Uterus (tissue), 3 donors: ENCODE measurements at regions not wholly inside any gene's neighbourhood (a gene's known extent, or its start where the extent isn't known, plus 50 kb on each side); places are given as distances from the start of the nearest gene placed in this dataset.

Experiments
- DNase-seq, 2 donors: peaks; one replicate each; pipeline ENCODE4 v3.0.0-alpha.2; 2019 to 2020
- H3K27ac ChIP-seq, 2 donors: fragments of 200-600 bp; sonication (generic); 1 replicate in 1 of 2; 2 replicates in 1 of 2; pipeline ENCODE4 v1.5.1; 2016 to 2018
- H3K27me3 ChIP-seq, 2 donors: fragments of 200-600 bp; sonication (generic); one replicate each; pipeline ENCODE4 v1.5.1; 2018 to 2019; ENCODE audit warnings: control low read depth in 1 of 2
- H3K36me3 ChIP-seq, 2 donors: fragments of 200-600 bp; sonication (generic); one replicate each; pipeline ENCODE4 v1.5.1; 2019; ENCODE audit warnings: control low read depth in 1 of 2
- H3K4me1 ChIP-seq, 2 donors: fragments of 200-600 bp; sonication (generic); one replicate each; pipeline ENCODE4 v1.5.1; 2018 to 2019; ENCODE audit warnings: control low read depth in 1 of 2
- H3K4me3 ChIP-seq, 2 donors: fragments of 200-600 bp; sonication (generic); 1 replicate in 1 of 2; 2 replicates in 1 of 2; pipeline ENCODE4 v1.5.1; 2018 to 2019; ENCODE audit warnings: mild to moderate bottlenecking in 1 of 2
- H3K9me3 ChIP-seq, 2 donors: fragments of 200-600 bp; sonication (generic); one replicate each; pipeline ENCODE4 v1.5.1; 2019; ENCODE audit warnings: control low read depth in 1 of 2
- POLR2A ChIP-seq, 2 donors: fragments of 450-650 bp; IDR thresholded peaks; one replicate each; pipeline ENCODE4 v1.6.1; 2016; ENCODE audit warnings: antibody characterized with exemption in 2 of 2, mild to moderate bottlenecking in 1 of 2, moderate library complexity in 1 of 2
- intact Hi-C: fragments of 100-400 bp; cut with DNase I; formaldehyde crosslinking; loops from one replicate; pipeline ENCODE4 v1.15.1; 2023; ENCODE audit warnings: low total_unique reads
- TF ChIP-seq, protein P1 (sequence below), 4 experiments: fragments of 200-600 bp in 2 of 4; fragments of 450-650 bp in 2 of 4; sonication (generic) in 2 of 4; IDR thresholded peaks; one replicate each; pipeline ENCODE4 v1.5.1; 2016 to 2019; ENCODE audit warnings: antibody characterized with exemption in 4 of 4, mild to moderate bottlenecking in 2 of 4, moderate library complexity in 1 of 4
- donor health status: DM: yes; HTN: yes; CAD: no.

DNA sequence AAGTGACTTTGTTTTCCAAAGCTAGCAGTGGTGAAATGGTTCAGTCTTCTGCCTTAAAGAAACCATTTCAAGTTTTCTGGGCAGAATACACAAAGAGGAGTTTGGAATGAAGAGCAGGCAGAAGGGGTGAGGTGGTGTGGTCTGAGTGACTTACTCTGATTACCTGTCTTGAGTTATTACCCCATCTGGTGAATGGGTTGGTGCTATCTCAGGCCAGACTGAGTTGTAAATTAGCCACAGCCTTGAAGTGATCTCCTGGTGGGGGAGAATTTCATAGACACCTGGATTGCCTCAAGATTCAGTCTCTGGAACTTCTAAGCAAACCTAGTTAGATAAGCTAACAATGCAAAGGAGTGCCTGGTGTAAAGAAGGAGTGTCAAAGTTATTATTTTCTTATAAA is 983.5 kb upstream of the NXPH2 start:
- Histone ChIP-seq H3K36me3 (no peaks in the 10 kb centered on the region), H3K9me3 (no peaks in the 10 kb centered on the region), H3K4me1 (no peaks in the 10 kb centered on the region), H3K27me3 (no peaks in the 10 kb centered on the region), H3K27ac (no peak overlapping the region), H3K4me3 (no peak overlapping the region)
- DNase-seq = no peak
- intact Hi-C loops = no loop called here
- TF ChIP-seq, protein P1, sequence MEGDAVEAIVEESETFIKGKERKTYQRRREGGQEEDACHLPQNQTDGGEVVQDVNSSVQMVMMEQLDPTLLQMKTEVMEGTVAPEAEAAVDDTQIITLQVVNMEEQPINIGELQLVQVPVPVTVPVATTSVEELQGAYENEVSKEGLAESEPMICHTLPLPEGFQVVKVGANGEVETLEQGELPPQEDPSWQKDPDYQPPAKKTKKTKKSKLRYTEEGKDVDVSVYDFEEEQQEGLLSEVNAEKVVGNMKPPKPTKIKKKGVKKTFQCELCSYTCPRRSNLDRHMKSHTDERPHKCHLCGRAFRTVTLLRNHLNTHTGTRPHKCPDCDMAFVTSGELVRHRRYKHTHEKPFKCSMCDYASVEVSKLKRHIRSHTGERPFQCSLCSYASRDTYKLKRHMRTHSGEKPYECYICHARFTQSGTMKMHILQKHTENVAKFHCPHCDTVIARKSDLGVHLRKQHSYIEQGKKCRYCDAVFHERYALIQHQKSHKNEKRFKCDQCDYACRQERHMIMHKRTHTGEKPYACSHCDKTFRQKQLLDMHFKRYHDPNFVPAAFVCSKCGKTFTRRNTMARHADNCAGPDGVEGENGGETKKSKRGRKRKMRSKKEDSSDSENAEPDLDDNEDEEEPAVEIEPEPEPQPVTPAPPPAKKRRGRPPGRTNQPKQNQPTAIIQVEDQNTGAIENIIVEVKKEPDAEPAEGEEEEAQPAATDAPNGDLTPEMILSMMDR (IDR thresholded peaks at IDR 0.05) = no peak
- TF ChIP-seq POLR2A (IDR thresholded peaks at IDR 0.05) = no peak

DNA sequence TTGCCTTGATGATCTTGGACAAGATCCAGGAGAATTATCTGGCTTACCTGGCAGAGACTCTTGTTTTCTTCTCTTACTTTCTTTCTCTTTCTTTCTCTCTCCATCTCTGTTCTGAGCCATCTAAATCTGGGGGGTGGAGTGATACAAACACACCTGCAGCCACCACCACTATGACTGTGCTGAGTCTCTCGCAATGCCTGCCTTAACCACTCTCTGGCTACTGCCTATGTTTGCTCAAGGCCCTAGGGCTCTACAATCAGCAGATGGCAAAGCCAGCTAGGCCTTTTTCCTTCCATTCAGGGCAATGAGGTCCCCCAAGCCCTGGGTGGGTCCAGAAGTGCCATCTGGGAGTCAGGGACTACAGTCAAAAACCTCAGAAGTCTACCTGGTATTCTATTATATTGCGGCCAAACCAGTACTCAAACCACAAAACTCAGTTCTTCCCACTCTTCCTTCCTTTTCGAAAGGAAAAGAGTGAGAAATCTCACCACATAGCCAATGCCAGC is 978.9 kb upstream of the NXPH2 start:
- intact Hi-C loops = no loop called here
- no peak for DNase-seq
- Histone ChIP-seq H3K4me3 (no peak overlapping the region), H3K27ac (no peak overlapping the region), H3K36me3 (no peaks in the 10 kb centered on the region), H3K9me3 (no peaks in the 10 kb centered on the region), H3K27me3 (no peaks in the 10 kb centered on the region), H3K4me1 (no peaks in the 10 kb centered on the region)
- TF ChIP-seq, protein P1 (IDR thresholded peaks at IDR 0.05) = no peak
- no peak for TF ChIP-seq POLR2A (IDR thresholded peaks at IDR 0.05)

DNA sequence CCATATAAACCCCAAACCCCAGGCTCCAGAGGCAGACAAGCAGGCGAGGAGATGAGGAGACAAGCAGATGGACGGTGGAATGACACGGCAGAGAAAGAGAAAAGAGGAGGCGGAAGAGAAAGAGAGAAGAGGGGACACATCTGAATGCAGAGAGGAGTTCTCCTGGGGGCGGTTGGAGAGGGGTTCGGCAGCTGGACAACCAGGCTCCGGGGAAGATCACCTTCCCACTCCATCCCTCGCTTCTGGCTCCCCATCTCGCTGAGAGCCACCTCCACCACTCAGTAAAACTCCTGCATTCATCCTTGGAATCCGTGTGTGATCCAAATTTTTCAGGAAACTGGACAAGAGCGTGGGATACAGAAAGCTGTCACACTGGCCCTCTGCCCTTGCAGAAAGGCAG is 966.7 kb upstream of the NXPH2 start:
- H3K36me3 ChIP-seq = no peaks in the 10 kb centered on the region
- no peaks in the 10 kb centered on the region for H3K9me3 ChIP-seq
- TF ChIP-seq, protein P1 (IDR thresholded peaks at IDR 0.05) = no peak
- no peak for TF ChIP-seq POLR2A (IDR thresholded peaks at IDR 0.05)
- no peak for DNase-seq
- H3K4me1 ChIP-seq = no peaks in the 10 kb centered on the region
- no peak overlapping the region for H3K27ac ChIP-seq
- H3K27me3 ChIP-seq = no peaks in the 10 kb centered on the region
- intact Hi-C loops = no loop called here
- no peak overlapping the region for H3K4me3 ChIP-seq

DNA sequence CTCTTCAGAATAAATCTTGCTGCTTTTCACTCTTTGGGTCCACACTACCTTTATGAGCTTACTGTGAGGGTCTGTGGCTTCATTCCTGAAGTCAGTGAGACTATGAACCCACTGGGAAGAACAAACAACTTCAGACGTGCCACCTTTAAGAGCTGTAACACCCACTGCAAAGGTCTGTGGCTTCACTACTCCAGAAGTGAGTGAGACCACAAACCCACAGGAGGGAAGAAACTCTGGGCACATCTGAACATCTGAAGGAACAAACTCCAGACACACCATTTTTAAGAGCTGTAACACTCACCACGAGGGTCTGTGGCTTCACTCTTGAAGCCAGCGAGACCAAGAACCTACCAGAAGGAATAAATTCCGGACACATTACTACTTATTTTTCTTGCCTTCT is 964.1 kb upstream of the NXPH2 start:
- TF ChIP-seq POLR2A (IDR thresholded peaks at IDR 0.05) = no peak
- TF ChIP-seq, protein P1 (IDR thresholded peaks at IDR 0.05) = no peak
- DNase-seq = no peak
- intact Hi-C loops = no loop called here
- Histone ChIP-seq H3K9me3 (no peaks in the 10 kb centered on the region), H3K27me3 (no peaks in the 10 kb centered on the region), H3K27ac (no peak overlapping the region), H3K4me3 (no peak overlapping the region), H3K4me1 (no peaks in the 10 kb centered on the region), H3K36me3 (no peaks in the 10 kb centered on the region)

DNA sequence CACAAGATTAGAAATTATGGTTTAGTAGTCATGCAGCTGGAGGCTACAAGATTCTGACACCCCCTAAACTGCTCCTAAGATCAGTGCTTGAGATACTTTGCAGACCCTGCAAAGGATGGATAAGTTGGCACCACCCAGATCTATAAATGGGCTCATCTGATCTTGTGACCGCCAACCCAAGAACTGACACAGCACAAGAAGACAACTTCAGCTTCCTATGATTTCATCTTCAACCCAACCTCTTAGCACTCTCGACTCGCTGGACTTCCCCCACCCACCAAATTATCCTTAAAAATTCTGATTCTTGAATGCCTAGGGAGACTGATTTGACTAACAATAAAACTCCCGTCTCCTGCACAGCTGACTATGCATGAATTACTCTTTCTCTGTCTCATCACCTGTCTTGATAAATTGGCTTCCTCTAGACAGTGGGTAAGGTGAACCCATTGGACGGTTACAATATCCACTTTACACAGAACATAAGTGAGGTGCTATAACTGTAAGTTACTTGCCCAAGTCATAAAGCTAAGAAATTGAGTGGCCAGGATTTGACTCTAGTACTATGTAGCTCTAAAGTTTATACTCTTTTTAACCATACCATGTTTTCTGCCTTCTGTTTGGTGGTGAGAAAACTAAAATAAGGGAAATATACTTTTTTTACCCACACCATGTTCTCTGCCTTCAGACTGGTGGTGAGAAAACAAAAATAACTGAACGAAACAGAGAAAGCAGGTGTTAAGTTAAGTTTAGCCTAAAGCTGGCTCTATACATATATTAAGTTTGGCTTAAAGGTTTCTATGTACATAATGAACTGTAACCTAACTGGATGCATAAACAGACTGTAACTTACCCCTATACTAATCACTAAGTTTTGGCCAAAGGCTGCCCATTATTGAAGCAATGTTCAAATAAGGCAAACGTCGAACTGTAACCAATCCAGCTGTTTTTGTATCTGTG is 962.3 kb upstream of the NXPH2 start:
- DNase-seq = no peak
- intact Hi-C loops = no loop called here
- no peaks in the 10 kb centered on the region for H3K9me3 ChIP-seq
- no peak for TF ChIP-seq POLR2A (IDR thresholded peaks at IDR 0.05)
- no peaks in the 10 kb centered on the region for H3K36me3 ChIP-seq
- no peak overlapping the region for H3K4me3 ChIP-seq
- no peaks in the 10 kb centered on the region for H3K27me3 ChIP-seq
- H3K4me1 ChIP-seq = no peaks in the 10 kb centered on the region
- H3K27ac ChIP-seq = no peak overlapping the region
